ENCODE measurements at regions not wholly inside any gene's neighbourhood (a gene's known extent, or its start where the extent isn't known, plus 50 kb on each side); places are given as distances from the start of the nearest gene placed in this dataset.

DNA sequence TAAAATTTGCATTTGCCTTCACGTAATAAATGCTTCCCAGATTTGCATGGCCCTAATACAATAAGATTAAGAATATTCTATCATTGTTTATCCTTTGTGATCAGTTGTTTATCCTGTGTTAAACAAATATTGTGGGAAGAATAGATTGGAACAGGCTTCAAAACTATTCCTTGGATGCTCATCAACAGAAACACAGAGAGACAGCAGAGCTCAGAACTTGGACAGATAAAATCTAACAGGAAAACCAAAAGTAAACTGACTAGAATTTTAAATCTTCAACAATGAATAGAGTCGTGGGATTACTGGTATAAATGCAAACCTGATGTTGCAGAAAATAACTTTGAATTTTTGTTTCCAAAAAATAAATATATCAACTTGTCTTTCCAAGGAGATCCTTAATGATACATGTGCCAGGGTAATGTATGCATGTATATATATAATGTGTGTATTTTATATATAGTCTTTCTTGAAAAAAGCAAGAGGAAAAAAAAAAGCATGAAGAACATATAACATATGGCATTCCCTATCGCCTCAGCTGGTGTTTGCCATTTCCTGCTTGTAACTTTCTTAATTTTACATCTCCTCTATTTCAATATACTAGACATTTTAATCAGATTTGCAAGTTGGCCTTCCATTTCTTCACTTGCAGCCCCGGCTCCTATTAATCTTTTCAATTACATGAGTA is 59.9 kb upstream of the TANK start:
- TF ChIP-seq, protein P1, sequence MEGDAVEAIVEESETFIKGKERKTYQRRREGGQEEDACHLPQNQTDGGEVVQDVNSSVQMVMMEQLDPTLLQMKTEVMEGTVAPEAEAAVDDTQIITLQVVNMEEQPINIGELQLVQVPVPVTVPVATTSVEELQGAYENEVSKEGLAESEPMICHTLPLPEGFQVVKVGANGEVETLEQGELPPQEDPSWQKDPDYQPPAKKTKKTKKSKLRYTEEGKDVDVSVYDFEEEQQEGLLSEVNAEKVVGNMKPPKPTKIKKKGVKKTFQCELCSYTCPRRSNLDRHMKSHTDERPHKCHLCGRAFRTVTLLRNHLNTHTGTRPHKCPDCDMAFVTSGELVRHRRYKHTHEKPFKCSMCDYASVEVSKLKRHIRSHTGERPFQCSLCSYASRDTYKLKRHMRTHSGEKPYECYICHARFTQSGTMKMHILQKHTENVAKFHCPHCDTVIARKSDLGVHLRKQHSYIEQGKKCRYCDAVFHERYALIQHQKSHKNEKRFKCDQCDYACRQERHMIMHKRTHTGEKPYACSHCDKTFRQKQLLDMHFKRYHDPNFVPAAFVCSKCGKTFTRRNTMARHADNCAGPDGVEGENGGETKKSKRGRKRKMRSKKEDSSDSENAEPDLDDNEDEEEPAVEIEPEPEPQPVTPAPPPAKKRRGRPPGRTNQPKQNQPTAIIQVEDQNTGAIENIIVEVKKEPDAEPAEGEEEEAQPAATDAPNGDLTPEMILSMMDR (IDR thresholded peaks at IDR 0.05), result no peak
- TF ChIP-seq TEAD4 (IDR thresholded peaks at IDR 0.05; ENCODE audit: borderline replicate concordance, insufficient read depth), result no peak
- TF ChIP-seq, protein P2, sequence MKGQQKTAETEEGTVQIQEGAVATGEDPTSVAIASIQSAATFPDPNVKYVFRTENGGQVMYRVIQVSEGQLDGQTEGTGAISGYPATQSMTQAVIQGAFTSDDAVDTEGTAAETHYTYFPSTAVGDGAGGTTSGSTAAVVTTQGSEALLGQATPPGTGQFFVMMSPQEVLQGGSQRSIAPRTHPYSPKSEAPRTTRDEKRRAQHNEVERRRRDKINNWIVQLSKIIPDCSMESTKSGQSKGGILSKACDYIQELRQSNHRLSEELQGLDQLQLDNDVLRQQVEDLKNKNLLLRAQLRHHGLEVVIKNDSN (IDR thresholded peaks at IDR 0.05; ENCODE audit: borderline replicate concordance, low read depth), result no peak

Data from SK-N-SH (cell line).